Hindlimb muscle (tissue), 1 donor: ENCODE measurements at regions not wholly inside any gene's neighbourhood (a gene's known extent, or its start where the extent isn't known, plus 50 kb on each side); places are given as distances from the start of the nearest gene placed in this dataset.

Source experiments
- DNase-seq: peaks from one replicate; pipeline ENCODE4 v3.0.0-alpha.2; 2013

GRCh38 chr14:97457575-97458085 lies 660.4 kb downstream of the VRK1 start:
- no peak for DNase-seq

- no peak for DNase-seq
Measured at GRCh38 chr14:97458255-97458654, 661.1 kb downstream of the VRK1 start.

GRCh38 chr14:97458661-97459579 lies 661.7 kb downstream of the VRK1 start:
- peak; percentile 6 for DNase-seq

GRCh38 chr14:97462081-97462480 lies 664.9 kb downstream of the VRK1 start:
- DNase-seq: no peak

GRCh38 chr14:97468220-97468619 lies 671.0 kb downstream of the VRK1 start:
- DNase-seq: no peak

GRCh38 chr14:97477353-97477752 lies 680.2 kb downstream of the VRK1 start:
- no peak for DNase-seq

- DNase-seq: no peak
Measured at GRCh38 chr14:97485201-97485600, 688.0 kb downstream of the VRK1 start.

GRCh38 chr14:97486601-97487120 lies 689.5 kb downstream of the VRK1 start:
- DNase-seq: no peak

GRCh38 chr14:97489750-97490149 lies 692.6 kb downstream of the VRK1 start:
- DNase-seq: no peak

- no peak for DNase-seq
Measured at GRCh38 chr14:97490521-97491070, 693.4 kb downstream of the VRK1 start.

- DNase-seq: no peak
Measured at GRCh38 chr14:97491697-97492096, 694.5 kb downstream of the VRK1 start.

GRCh38 chr14:97499790-97500481 lies 702.8 kb downstream of the VRK1 start:
- no peak for DNase-seq

GRCh38 chr14:97506626-97507025 lies 709.4 kb downstream of the VRK1 start:
- no peak for DNase-seq

- DNase-seq: no peak
Measured at GRCh38 chr14:97513891-97514290, 716.7 kb downstream of the VRK1 start.

- no peak for DNase-seq
Measured at GRCh38 chr14:97517566-97518234, 720.5 kb downstream of the VRK1 start.

- DNase-seq: no peak
Measured at GRCh38 chr14:97523936-97524335, 726.8 kb downstream of the VRK1 start.

- DNase-seq: no peak
Measured at GRCh38 chr14:97524589-97525319, 727.6 kb downstream of the VRK1 start.

GRCh38 chr14:97527993-97528392 lies 730.8 kb downstream of the VRK1 start:
- DNase-seq: no peak

GRCh38 chr14:97532052-97532451 lies 734.9 kb downstream of the VRK1 start:
- DNase-seq: no peak

- DNase-seq: no peak
Measured at GRCh38 chr14:97536421-97536820, 739.2 kb downstream of the VRK1 start.

GRCh38 chr14:97538749-97539410 lies 741.7 kb downstream of the VRK1 start:
- no peak for DNase-seq
